ENCODE measurements at regions not wholly inside any gene's neighbourhood (a gene's known extent, or its start where the extent isn't known, plus 50 kb on each side); places are given as distances from the start of the nearest gene placed in this dataset.

DNA sequence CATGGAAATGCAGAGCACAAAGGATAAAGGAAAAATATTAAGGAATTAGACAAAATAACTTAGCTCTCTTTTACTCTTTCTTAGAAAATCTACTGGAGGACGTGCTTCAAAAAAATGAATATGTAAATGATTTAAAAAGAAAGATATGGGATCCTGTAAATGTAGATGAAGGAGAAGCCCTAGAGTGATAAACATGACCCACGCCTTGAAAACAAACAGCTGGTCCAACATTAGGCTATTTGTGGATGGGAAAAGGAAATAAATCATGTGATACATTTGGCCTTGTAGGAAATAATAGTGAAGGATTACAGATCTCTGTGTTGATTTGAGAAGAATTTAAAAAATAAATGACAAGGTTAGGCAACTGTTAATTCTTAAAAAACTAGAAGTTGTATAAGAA lies 492.1 kb upstream of the SLC39A10 start:
- TF ChIP-seq, protein P1, sequence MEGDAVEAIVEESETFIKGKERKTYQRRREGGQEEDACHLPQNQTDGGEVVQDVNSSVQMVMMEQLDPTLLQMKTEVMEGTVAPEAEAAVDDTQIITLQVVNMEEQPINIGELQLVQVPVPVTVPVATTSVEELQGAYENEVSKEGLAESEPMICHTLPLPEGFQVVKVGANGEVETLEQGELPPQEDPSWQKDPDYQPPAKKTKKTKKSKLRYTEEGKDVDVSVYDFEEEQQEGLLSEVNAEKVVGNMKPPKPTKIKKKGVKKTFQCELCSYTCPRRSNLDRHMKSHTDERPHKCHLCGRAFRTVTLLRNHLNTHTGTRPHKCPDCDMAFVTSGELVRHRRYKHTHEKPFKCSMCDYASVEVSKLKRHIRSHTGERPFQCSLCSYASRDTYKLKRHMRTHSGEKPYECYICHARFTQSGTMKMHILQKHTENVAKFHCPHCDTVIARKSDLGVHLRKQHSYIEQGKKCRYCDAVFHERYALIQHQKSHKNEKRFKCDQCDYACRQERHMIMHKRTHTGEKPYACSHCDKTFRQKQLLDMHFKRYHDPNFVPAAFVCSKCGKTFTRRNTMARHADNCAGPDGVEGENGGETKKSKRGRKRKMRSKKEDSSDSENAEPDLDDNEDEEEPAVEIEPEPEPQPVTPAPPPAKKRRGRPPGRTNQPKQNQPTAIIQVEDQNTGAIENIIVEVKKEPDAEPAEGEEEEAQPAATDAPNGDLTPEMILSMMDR (IDR thresholded peaks at IDR 0.05), result no peak
- TF ChIP-seq, protein P2, sequence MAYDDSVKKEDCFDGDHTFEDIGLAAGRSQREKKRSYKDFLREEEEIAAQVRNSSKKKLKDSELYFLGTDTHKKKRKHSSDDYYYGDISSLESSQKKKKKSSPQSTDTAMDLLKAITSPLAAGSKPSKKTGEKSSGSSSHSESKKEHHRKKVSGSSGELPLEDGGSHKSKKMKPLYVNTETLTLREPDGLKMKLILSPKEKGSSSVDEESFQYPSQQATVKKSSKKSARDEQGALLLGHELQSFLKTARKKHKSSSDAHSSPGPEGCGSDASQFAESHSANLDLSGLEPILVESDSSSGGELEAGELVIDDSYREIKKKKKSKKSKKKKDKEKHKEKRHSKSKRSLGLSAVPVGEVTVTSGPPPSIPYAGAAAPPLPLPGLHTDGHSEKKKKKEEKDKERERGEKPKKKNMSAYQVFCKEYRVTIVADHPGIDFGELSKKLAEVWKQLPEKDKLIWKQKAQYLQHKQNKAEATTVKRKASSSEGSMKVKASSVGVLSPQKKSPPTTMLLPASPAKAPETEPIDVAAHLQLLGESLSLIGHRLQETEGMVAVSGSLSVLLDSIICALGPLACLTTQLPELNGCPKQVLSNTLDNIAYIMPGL (CRISPR knock-in tag; IDR thresholded peaks at IDR 0.05; ENCODE audit: borderline replicate concordance), result no peak
